SK-N-SH treated with all-trans-retinoic acid at 6 μM for 48 hours (cell line): ENCODE measurements at regions not wholly inside any gene's neighbourhood (a gene's known extent, or its start where the extent isn't known, plus 50 kb on each side); places are given as distances from the start of the nearest gene placed in this dataset.

Experiments used
- ARNTL ChIP-seq: fragments of 450-650 bp; formaldehyde crosslinking; IDR thresholded peaks from 2 replicates; pipeline ENCODE4 v1.5.0; 2020; ENCODE audit warnings: low read depth, mild to moderate bottlenecking, moderate library complexity, borderline replicate concordance
- CSDC2 ChIP-seq: fragments of 250-450 bp; sonication (Bioruptor Pico); IDR thresholded peaks from 2 replicates; pipeline ENCODE4 v1.5.0; 2020; ENCODE audit warnings: mild to moderate bottlenecking, moderate library complexity
- CSRNP3 ChIP-seq: fragments of 250-450 bp; sonication (Bioruptor Pico); IDR thresholded peaks from 2 replicates; pipeline ENCODE4 v1.5.1; 2021; ENCODE audit warnings: mild to moderate bottlenecking, moderate library complexity
- ESRRG ChIP-seq: fragments of 250-450 bp; sonication (Bioruptor Pico); IDR thresholded peaks from 2 replicates; pipeline ENCODE4 v1.6.1; 2021; ENCODE audit warnings: mild to moderate bottlenecking
- RARB ChIP-seq: fragments of 250-450 bp; sonication (Bioruptor Pico); IDR thresholded peaks from 2 replicates; pipeline ENCODE4 v1.8.0; 2021; ENCODE audit warnings: mild to moderate bottlenecking, moderate library complexity
- ZNF70 ChIP-seq: fragments of 450-650 bp; formaldehyde crosslinking; IDR thresholded peaks from 2 replicates; pipeline ENCODE4 v1.5.0; 2020; ENCODE audit warnings: mild to moderate bottlenecking, moderate library complexity

- TF ChIP-seq ARNTL (CRISPR knock-in tag) (no peak), ESRRG (CRISPR knock-in tag) (no peak), CSDC2 (CRISPR knock-in tag) (no peak), CSRNP3 (CRISPR knock-in tag) (no peak), ZNF70 (CRISPR knock-in tag) (no peak), RARB (CRISPR knock-in tag) (no peak)
Measured at GRCh38 chr5:52374286-52374685, 413.4 kb upstream of the ITGA1 start.
